Psoas muscle (tissue), 7 donors: ENCODE measurements at regions not wholly inside any gene's neighbourhood (a gene's known extent, or its start where the extent isn't known, plus 50 kb on each side); places are given as distances from the start of the nearest gene placed in this dataset.

ENCODE experiments used
- ATAC-seq, 4 donors: fragments of 200-7000 bp; cut with Tn5 transposase; one replicate each; pipeline ENCODE4 v1.9.1; 2020; ENCODE audit warnings: moderate library complexity in 3 of 4, mild to moderate bottlenecking in 2 of 4
- DNase-seq, 2 donors: peaks; one replicate each; pipeline ENCODE4 v3.0.0-alpha.2; 2020
- H3K27ac ChIP-seq: fragments of 200-600 bp; one replicate; pipeline ENCODE4 v1.8.0; 2022
- H3K27me3 ChIP-seq, 3 donors: fragments of 200-600 bp in 1 of 3; one replicate each; pipeline versions ENCODE4 v1.6.1 to v1.8.0; 2013 to 2022; ENCODE audit warnings: low read length in 2 of 3, mild to moderate bottlenecking in 2 of 3, moderate library complexity in 1 of 3; ENCODE audit not compliant: insufficient read depth in 3 of 3
- H3K36me3 ChIP-seq, 2 donors: fragments of 200-600 bp in 1 of 2; one replicate each; pipeline versions ENCODE4 v1.6.1 to v1.8.0; 2013 to 2022; ENCODE audit warnings: low read depth in 1 of 2, mild to moderate bottlenecking in 1 of 2, moderate library complexity in 1 of 2; ENCODE audit not compliant: insufficient read depth in 1 of 2
- H3K4me1 ChIP-seq: fragments of 200-600 bp; one replicate; pipeline ENCODE4 v1.8.0; 2022
- H3K4me3 ChIP-seq: fragments of 200-600 bp; one replicate; pipeline ENCODE4 v1.8.0; 2022; ENCODE audit warnings: mild to moderate bottlenecking
- H3K9me3 ChIP-seq: fragments of 200-600 bp; one replicate; pipeline ENCODE4 v1.8.0; 2022
- WGBS, 3 donors: extraction: QIAGEN DNeasy Blood & Tissue Kit; methylation state at CpG; one replicate each; pipeline versions ENCODE4 v1.1.6 to v1.1.7; 2013; 5-methylcytosine and 5-hydroxymethylcytosine counted together
- intact Hi-C, 2 donors: fragments of 100-400 bp; cut with DNase I; formaldehyde crosslinking; loops; one replicate each; pipeline versions ENCODE4 v1.11.0 to v1.14.2; 2022
- TF ChIP-seq, protein P1 (sequence below): fragments of 200-600 bp; IDR thresholded peaks from one replicate; pipeline ENCODE4 v1.8.0; 2022; ENCODE audit warnings: antibody characterized with exemption
- donor health status: healthy with polysubstance abuse.
- donor health status: DM: no; HTN: no; CAD: no; lungs with moderate emphysema.
- donor health status: Bipolar disorder and iron deficiency.
- donor health status: healthy.
- donor health status: DM: yes; HTN: yes; CAD: no.
- donor health status: DM: no; HTN: no; CAD: no.
- donor health status: DM: yes; HTN: yes; CAD: no.

DNA sequence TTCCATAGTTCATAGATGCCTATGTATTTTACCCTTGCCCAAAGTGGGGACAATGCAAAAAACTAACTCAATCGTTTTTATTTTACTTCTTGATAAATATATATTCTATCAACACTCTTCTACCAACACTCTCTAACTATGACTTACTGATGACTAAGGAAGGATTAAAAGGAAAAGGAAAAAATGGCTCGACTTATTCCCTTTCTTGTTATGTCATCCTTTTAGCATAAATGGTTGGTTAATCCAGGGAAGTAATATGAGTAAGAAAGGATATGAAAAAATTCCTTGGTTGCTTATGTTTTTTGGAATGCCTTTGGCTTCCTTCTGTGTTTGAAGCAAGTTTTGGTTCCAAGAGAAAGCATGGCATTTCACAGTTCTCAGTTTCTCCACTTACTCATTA is 1087.1 kb downstream of the C4orf33 start:
- TF ChIP-seq, protein P1, sequence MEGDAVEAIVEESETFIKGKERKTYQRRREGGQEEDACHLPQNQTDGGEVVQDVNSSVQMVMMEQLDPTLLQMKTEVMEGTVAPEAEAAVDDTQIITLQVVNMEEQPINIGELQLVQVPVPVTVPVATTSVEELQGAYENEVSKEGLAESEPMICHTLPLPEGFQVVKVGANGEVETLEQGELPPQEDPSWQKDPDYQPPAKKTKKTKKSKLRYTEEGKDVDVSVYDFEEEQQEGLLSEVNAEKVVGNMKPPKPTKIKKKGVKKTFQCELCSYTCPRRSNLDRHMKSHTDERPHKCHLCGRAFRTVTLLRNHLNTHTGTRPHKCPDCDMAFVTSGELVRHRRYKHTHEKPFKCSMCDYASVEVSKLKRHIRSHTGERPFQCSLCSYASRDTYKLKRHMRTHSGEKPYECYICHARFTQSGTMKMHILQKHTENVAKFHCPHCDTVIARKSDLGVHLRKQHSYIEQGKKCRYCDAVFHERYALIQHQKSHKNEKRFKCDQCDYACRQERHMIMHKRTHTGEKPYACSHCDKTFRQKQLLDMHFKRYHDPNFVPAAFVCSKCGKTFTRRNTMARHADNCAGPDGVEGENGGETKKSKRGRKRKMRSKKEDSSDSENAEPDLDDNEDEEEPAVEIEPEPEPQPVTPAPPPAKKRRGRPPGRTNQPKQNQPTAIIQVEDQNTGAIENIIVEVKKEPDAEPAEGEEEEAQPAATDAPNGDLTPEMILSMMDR, result no peak
- no peak overlapping the region for H3K27ac ChIP-seq

DNA sequence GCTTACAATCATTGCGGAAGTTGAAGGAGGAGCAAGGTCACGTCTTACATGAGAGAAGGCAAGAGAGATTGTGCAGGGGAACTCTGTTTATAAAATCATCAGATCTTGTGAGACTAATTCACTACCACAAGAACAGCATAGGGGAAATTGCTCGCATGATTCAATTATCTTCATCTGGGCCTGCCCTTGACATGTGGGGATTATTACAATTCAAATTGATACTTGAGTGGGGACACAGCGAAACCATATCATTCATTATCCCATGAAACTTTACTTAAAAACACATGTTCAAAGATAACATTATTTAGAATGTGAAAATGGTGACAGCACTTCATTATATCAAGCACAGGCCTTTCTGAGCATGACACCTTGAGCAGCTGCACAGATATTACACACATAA is 1087.8 kb downstream of the C4orf33 start:
- intact Hi-C loops, result no loop called here
- H3K36me3 ChIP-seq, result no peaks in the 10 kb centered on the region
- no peaks in the 10 kb centered on the region for H3K9me3 ChIP-seq
- no peak for ATAC-seq
- H3K27ac ChIP-seq, result no peak overlapping the region
- TF ChIP-seq, protein P1, result no peak
- no peak for DNase-seq
- no peaks in the 10 kb centered on the region for H3K27me3 ChIP-seq
- no peaks in the 10 kb centered on the region for H3K4me1 ChIP-seq
- H3K4me3 ChIP-seq, result no peak overlapping the region
- WGBS, 3 donors, result 83 to 87% (median 84%) methylated on average over 4 of the region's 4 CpGs

More for the DNA sequence above, 1087.1 kb downstream of the C4orf33 start:
- Histone ChIP-seq H3K9me3 (no peaks in the 10 kb centered on the region), H3K4me3 (no peak overlapping the region), H3K27me3 (no peaks in the 10 kb centered on the region), H3K4me1 (no peaks in the 10 kb centered on the region), H3K36me3 (no peaks in the 10 kb centered on the region)
- 44 to 54% (median 52%) methylated on average over 2 of the region's 2 CpGs for WGBS, 3 donors
- intact Hi-C loops, result no loop called here
- DNase-seq (no peak), ATAC-seq (no peak)

DNA sequence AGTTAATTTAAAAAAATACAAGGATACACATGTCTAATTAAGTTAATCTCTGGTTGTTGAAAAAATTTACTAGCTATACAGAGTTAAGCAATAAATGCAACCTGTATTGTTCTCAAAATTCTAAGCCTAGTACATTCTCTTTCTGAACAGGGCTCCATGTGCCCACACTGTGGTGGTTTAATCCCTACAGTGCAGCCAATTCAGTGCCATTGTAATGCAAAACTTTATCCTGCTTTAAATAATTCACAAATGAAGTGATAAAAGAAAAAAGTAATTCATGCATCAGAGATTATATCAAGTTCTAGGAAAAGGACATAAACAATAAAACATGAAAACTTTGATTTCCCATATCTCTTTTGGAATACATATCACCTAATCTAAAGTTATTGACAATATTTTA is 1089.2 kb downstream of the C4orf33 start:
- intact Hi-C loops, result no loop called here
- TF ChIP-seq, protein P1, result no peak
- H3K9me3 ChIP-seq, result no peaks in the 10 kb centered on the region
- no peaks in the 10 kb centered on the region for H3K4me1 ChIP-seq
- H3K4me3 ChIP-seq, result no peak overlapping the region
- H3K27ac ChIP-seq, result no peak overlapping the region
- H3K27me3 ChIP-seq, result no peaks in the 10 kb centered on the region
- ATAC-seq (no peak), DNase-seq (no peak)
- H3K36me3 ChIP-seq, result no peaks in the 10 kb centered on the region

DNA sequence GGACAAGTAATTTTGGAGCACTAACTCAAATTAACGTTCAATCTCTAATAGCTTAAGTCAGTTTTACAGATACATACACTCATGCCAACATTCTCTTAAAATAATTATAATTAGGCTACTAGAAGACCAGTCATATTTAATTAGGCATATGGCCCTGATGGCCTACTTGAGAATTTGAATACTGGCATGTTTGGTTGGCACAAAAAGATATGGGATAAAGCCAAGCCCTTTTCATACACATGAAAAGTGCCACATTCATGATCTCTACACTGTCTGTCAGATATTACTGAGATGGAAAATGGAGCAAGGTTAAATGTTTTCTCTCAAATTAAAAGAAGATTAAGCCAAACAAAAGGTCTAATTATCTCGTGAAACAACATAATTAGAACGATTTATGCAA is 1091.0 kb downstream of the C4orf33 start:
- Histone ChIP-seq H3K27me3 (no peaks in the 10 kb centered on the region), H3K36me3 (no peaks in the 10 kb centered on the region), H3K4me3 (no peak overlapping the region), H3K9me3 (no peaks in the 10 kb centered on the region), H3K27ac (no peak overlapping the region), H3K4me1 (no peaks in the 10 kb centered on the region)
- ATAC-seq (no peak), DNase-seq (no peak)
- WGBS, 3 donors, result 67 to 93% (median 67%) methylated on average over 3 of the region's 3 CpGs
- TF ChIP-seq, protein P1, result no peak
- intact Hi-C loops, result no loop called here

DNA sequence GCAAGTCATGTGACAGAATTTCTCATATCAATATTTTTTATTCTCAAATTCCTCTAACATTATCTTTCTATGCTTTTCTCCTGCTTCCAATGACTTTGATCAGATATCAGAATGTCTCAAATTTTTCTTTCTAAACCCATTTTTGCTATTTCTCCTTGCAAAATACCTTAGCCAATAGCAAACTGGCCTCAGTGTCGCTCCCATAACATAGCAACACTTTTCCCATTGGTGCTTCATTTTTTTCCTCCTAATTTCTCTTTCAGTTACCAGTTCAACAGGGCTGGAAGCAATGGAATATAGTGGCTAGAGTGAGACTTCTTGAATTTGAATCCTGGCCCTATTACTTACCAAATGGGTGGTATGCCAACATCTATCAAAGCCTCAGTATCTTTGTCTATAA is 1091.6 kb downstream of the C4orf33 start:
- TF ChIP-seq, protein P1, result no peak
- H3K27me3 ChIP-seq, result no peaks in the 10 kb centered on the region
- no peak overlapping the region for H3K4me3 ChIP-seq
- ATAC-seq (no peak), DNase-seq (no peak)
- no peak overlapping the region for H3K27ac ChIP-seq
- 81 to 92% (median 87%) methylated on average over 1 of the region's 1 CpG for WGBS, 3 donors
- H3K9me3 ChIP-seq, result no peaks in the 10 kb centered on the region
- H3K4me1 ChIP-seq, result no peaks in the 10 kb centered on the region
- intact Hi-C loops, result no loop called here
- H3K36me3 ChIP-seq, result no peaks in the 10 kb centered on the region
